Calu3 (cell line): ENCODE measurements at regions not wholly inside any gene's neighbourhood (a gene's known extent, or its start where the extent isn't known, plus 50 kb on each side); places are given as distances from the start of the nearest gene placed in this dataset.

Source experiments
- BruUV-seq: library from RNA; stranded (reverse); fragments of 400-500 nt; replicated peaks from 2 replicates; lab custom pipeline; 2021; lab: Mats Ljungman, UMichigan
- CTCF ChIA-PET: fragments of 300-600 bp; sonication (Branson Sonifier 250); formaldehyde crosslinking; loops from one replicate; lab custom pipeline; 2022; ENCODE audit warnings: antibody characterized with exemption; lab: Charles Lee
- DNase-seq: peaks from one replicate; pipeline ENCODE4 v3.0.0; 2022
- H3K27ac Mint-ChIP-seq: one replicate; pipeline ENCODE4 v1.8.0; 2022; ENCODE audit warnings: mixed read lengths; ENCODE audit not compliant: unreplicated experiment
- H3K27me3 Mint-ChIP-seq: one replicate; pipeline ENCODE4 v1.8.0; 2022; ENCODE audit warnings: mixed read lengths; ENCODE audit not compliant: unreplicated experiment
- H3K36me3 Mint-ChIP-seq: one replicate; pipeline ENCODE4 v1.8.0; 2022; ENCODE audit warnings: mild to moderate bottlenecking, moderate library complexity, mixed read lengths; ENCODE audit not compliant: insufficient read depth, unreplicated experiment
- H3K4me1 Mint-ChIP-seq: one replicate; pipeline ENCODE4 v1.8.0; 2022; ENCODE audit warnings: mild to moderate bottlenecking, low read depth, mixed read lengths; ENCODE audit not compliant: unreplicated experiment
- H3K4me3 Mint-ChIP-seq: one replicate; pipeline ENCODE4 v1.8.0; 2022; ENCODE audit warnings: mild to moderate bottlenecking, low read depth, moderate library complexity, mixed read lengths; ENCODE audit not compliant: unreplicated experiment
- H3K9me3 Mint-ChIP-seq: one replicate; pipeline ENCODE4 v1.8.0; 2022; ENCODE audit warnings: low read depth, mixed read lengths; ENCODE audit not compliant: unreplicated experiment
- CTCF ChIP-seq: fragments of 200-600 bp; IDR thresholded peaks from one replicate; pipeline ENCODE4 v1.8.0; 2022; ENCODE audit warnings: antibody characterized with exemption; ENCODE audit not compliant: unreplicated experiment
- intact Hi-C: fragments of 100-400 bp; cut with micrococcal nuclease; formaldehyde crosslinking; loops from one replicate; pipeline ENCODE4 v1.10.0; 2022; ENCODE audit not compliant: unreplicated experiment

GRCh38 chr17:53093391-53093790 lies 729.3 kb upstream of the KIF2B start:
- Mint-ChIP-seq H3K4me1 (no peaks in the 10 kb centered on the region), H3K27ac (no peak overlapping the region), H3K27me3 (no peaks in the 10 kb centered on the region), H3K4me3 (no peak overlapping the region), H3K36me3 (no peaks in the 10 kb centered on the region), H3K9me3 (peaks cover 2% of the 10 kb centered on the region)
- CTCF ChIA-PET = no interaction called here
- BruUV-seq = no TSS peak
- DNase-seq = no peak
- intact Hi-C loops = no loop called here
- TF ChIP-seq CTCF = no peak

- H3K36me3 Mint-ChIP-seq = no peaks in the 10 kb centered on the region
- H3K9me3 Mint-ChIP-seq = peaks cover 2% of the 10 kb centered on the region
- intact Hi-C loops = no loop called here
- CTCF ChIA-PET = no interaction called here
- no peaks in the 10 kb centered on the region for H3K4me1 Mint-ChIP-seq
- H3K4me3 Mint-ChIP-seq = no peak overlapping the region
- no peak for DNase-seq
- H3K27me3 Mint-ChIP-seq = no peaks in the 10 kb centered on the region
- BruUV-seq = no TSS peak
- no peak overlapping the region for H3K27ac Mint-ChIP-seq
- no peak for TF ChIP-seq CTCF
Observed at GRCh38 chr17:53092072-53092471, 730.7 kb upstream of the KIF2B start.

- BruUV-seq = no TSS peak
- no peaks in the 10 kb centered on the region for H3K36me3 Mint-ChIP-seq
- H3K27me3 Mint-ChIP-seq = no peaks in the 10 kb centered on the region
- DNase-seq = no peak
- H3K4me3 Mint-ChIP-seq = no peak overlapping the region
- no peak overlapping the region for H3K27ac Mint-ChIP-seq
- peaks cover 2% of the 10 kb centered on the region for H3K9me3 Mint-ChIP-seq
- CTCF ChIA-PET = no interaction called here
- no peak for TF ChIP-seq CTCF
- no peaks in the 10 kb centered on the region for H3K4me1 Mint-ChIP-seq
- intact Hi-C loops = no loop called here
Observed at GRCh38 chr17:53090770-53091169, 732.0 kb upstream of the KIF2B start.

- intact Hi-C loops = no loop called here
- peaks cover 2% of the 10 kb centered on the region for H3K9me3 Mint-ChIP-seq
- CTCF ChIA-PET = no interaction called here
- H3K36me3 Mint-ChIP-seq = no peaks in the 10 kb centered on the region
- no TSS peak for BruUV-seq
- no peak for TF ChIP-seq CTCF
- no peaks in the 10 kb centered on the region for H3K4me1 Mint-ChIP-seq
- DNase-seq = no peak
- H3K4me3 Mint-ChIP-seq = no peak overlapping the region
- H3K27me3 Mint-ChIP-seq = no peaks in the 10 kb centered on the region
- no peak overlapping the region for H3K27ac Mint-ChIP-seq
Observed at GRCh38 chr17:53088481-53088880, 734.2 kb upstream of the KIF2B start.
